ENCODE measurements at regions not wholly inside any gene's neighbourhood (a gene's known extent, or its start where the extent isn't known, plus 50 kb on each side); places are given as distances from the start of the nearest gene placed in this dataset.

GRCh38 chr15:95497634-95498033 lies 832.9 kb upstream of the NR2F2 start:
- TF ChIP-seq POLR2A (IDR thresholded peaks at IDR 0.05; ENCODE audit: low read depth, low read length) (no peak), POLR2AphosphoS5 (IDR thresholded peaks at IDR 0.05; ENCODE audit: low read depth, low read length) (no peak), TAF1 (IDR thresholded peaks at IDR 0.05; ENCODE audit: low read depth, low read length) (no peak), PAX5 (IDR thresholded peaks at IDR 0.05; ENCODE audit: insufficient read depth, low read length, severe bottlenecking) (no peak)

Measured in GM12891 (cell line).